ENCODE measurements at regions not wholly inside any gene's neighbourhood (a gene's known extent, or its start where the extent isn't known, plus 50 kb on each side); places are given as distances from the start of the nearest gene placed in this dataset.

- TF ChIP-seq CTCF (IDR thresholded peaks at IDR 0.05) (no peak), POLR2AphosphoS5 (IDR thresholded peaks at IDR 0.05) (no peak)
Observed at GRCh38 chr1:99560207-99561040, 85.5 kb upstream of the PALMD start.

Measured in gastroesophageal sphincter (tissue), 3 donors.